Thoracic aorta (tissue), 2 donors: ENCODE measurements at regions not wholly inside any gene's neighbourhood (a gene's known extent, or its start where the extent isn't known, plus 50 kb on each side); places are given as distances from the start of the nearest gene placed in this dataset.

Source experiments
- ATAC-seq: fragments of 150-250 bp; one replicate; pipeline ENCODE4 v1.8.0; 2017; ENCODE audit warnings: low read depth; ENCODE audit not compliant: insufficient number of reproducible peaks, low FRiP score
- DNase-seq: peaks from one replicate; pipeline ENCODE4 v3.0.0-alpha.2; 2020; ENCODE audit warnings: low spot score
- H3K27ac ChIP-seq, 2 donors: fragments of 200-600 bp; sonication (generic); 1 replicate in 1 of 2; 2 replicates in 1 of 2; pipeline ENCODE4 v1.5.1; 2016; ENCODE audit warnings: mild to moderate bottlenecking in 2 of 2, moderate library complexity in 2 of 2
- H3K27me3 ChIP-seq: fragments of 200-600 bp; sonication (generic); replicated peaks from 2 replicates; pipeline ENCODE4 v1.6.0; 2016; ENCODE audit warnings: mild to moderate bottlenecking; ENCODE audit not compliant: insufficient read depth
- H3K36me3 ChIP-seq: fragments of 200-600 bp; sonication (generic); one replicate; pipeline ENCODE4 v1.5.1; 2016
- H3K4me1 ChIP-seq, 2 donors: fragments of 200-600 bp; sonication (generic); 1 replicate in 1 of 2; 2 replicates in 1 of 2; pipeline versions ENCODE4 v1.5.1 to v1.6.0; 2016; ENCODE audit warnings: low read depth in 2 of 2, mild to moderate bottlenecking in 1 of 2; ENCODE audit not compliant: control insufficient read depth in 1 of 2
- H3K4me3 ChIP-seq: fragments of 200-600 bp; sonication (generic); 2 replicates; pipeline ENCODE4 v1.5.1; 2016; ENCODE audit warnings: mild to moderate bottlenecking
- H3K9me3 ChIP-seq: fragments of 200-600 bp; sonication (generic); 2 replicates; pipeline ENCODE4 v1.5.1; 2016
- TF ChIP-seq, protein P1 (sequence below): fragments of 200-600 bp; sonication (generic); IDR thresholded peaks from one replicate; pipeline ENCODE4 v1.5.1; 2019; ENCODE audit warnings: antibody characterized with exemption

DNA sequence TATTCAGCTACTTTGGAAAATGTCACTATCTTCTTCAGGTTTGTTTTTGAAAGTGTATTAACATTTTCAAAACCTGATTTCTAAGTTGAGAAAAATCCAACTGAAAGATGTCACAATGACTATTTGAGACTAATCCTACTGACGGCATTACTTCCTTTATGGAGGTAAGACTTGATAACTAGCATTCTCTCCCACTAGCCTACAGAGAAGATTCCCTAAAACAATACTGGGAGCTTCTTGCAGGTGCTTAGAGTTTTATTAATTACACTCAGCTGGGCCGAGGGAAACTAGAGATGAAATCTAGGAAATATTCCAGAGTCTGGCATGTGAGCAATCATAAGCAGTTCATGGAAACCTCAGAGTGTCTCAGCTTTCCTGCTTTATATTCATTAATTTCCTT is 114.0 kb downstream of the LCA5 start:
- H3K4me3 ChIP-seq = no peak overlapping the region
- no peaks in the 10 kb centered on the region for H3K9me3 ChIP-seq
- no peaks in the 10 kb centered on the region for H3K36me3 ChIP-seq
- DNase-seq = no peak
- H3K27me3 ChIP-seq = no peaks in the 10 kb centered on the region
- ATAC-seq = no peak
- no peak overlapping the region for H3K27ac ChIP-seq
- H3K4me1 ChIP-seq = peaks cover 0 to 3% of the 10 kb centered on the region in 2 donors
- TF ChIP-seq, protein P1, sequence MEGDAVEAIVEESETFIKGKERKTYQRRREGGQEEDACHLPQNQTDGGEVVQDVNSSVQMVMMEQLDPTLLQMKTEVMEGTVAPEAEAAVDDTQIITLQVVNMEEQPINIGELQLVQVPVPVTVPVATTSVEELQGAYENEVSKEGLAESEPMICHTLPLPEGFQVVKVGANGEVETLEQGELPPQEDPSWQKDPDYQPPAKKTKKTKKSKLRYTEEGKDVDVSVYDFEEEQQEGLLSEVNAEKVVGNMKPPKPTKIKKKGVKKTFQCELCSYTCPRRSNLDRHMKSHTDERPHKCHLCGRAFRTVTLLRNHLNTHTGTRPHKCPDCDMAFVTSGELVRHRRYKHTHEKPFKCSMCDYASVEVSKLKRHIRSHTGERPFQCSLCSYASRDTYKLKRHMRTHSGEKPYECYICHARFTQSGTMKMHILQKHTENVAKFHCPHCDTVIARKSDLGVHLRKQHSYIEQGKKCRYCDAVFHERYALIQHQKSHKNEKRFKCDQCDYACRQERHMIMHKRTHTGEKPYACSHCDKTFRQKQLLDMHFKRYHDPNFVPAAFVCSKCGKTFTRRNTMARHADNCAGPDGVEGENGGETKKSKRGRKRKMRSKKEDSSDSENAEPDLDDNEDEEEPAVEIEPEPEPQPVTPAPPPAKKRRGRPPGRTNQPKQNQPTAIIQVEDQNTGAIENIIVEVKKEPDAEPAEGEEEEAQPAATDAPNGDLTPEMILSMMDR = no peak

DNA sequence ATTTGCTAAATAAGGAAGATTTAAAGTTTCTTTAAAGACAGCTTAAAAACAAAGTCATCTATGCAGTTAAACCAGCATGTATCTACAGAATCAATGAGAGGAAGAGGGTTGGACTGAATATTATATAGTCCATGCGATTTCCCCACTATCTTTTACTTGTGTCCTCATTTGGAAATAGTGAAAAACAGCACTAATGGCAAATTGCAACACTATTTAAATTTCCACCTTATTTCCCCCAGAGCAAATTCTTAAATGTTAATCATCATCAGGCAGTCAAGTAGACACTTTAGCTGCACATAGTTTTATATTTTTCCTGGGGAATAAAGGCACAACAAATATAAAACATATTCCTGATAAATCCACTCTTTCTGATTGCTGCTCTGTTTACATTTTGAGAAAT is 114.6 kb downstream of the LCA5 start:
- Histone ChIP-seq H3K4me1 (peaks cover 0 to 3% of the 10 kb centered on the region in 2 donors), H3K4me3 (no peak overlapping the region), H3K9me3 (no peaks in the 10 kb centered on the region), H3K27me3 (no peaks in the 10 kb centered on the region), H3K27ac (no peak overlapping the region), H3K36me3 (no peaks in the 10 kb centered on the region)
- no peak for DNase-seq
- ATAC-seq = no peak
- TF ChIP-seq, protein P1 = no peak

DNA sequence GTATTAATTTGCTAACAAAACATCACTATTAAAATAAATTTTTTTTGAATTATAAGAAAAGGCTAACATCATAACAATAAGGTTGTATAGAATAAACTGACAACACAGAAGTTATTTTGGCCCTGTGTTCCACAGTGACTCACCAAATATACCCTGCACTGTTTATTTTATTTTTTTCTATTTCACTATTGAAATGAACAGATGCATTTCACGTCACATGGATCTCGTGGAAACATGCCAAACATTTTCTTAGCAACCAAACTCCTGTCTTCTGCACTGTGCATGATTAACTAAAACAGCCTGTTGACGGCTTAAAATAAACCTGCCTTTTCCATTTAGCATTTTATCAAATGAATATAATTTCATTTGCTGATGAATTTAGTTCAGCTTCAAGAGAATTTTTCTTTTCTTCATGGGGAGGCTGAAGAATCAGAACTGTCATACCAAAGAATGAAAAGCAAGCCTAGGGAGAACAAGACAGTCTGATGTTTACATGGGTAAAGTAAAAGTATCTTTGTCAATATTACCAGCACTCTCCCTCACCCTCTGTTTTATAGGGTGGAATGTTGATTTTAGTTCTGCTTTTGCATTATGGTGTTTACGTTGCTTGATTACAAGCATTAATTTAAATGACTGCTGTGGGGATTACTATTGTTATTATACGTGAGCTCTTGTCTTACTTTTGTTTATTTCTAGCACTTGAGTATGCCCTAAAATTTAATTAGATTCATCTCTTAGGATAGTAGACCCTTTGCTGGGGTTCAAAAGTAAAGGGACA is 115.3 kb downstream of the LCA5 start:
- TF ChIP-seq, protein P1 = no peak
- Histone ChIP-seq H3K27ac (no peak overlapping the region), H3K27me3 (no peaks in the 10 kb centered on the region), H3K9me3 (no peaks in the 10 kb centered on the region), H3K4me1 (peaks cover 0 to 3% of the 10 kb centered on the region in 2 donors), H3K36me3 (no peaks in the 10 kb centered on the region), H3K4me3 (no peak overlapping the region)
- DNase-seq (no peak), ATAC-seq (no peak)

DNA sequence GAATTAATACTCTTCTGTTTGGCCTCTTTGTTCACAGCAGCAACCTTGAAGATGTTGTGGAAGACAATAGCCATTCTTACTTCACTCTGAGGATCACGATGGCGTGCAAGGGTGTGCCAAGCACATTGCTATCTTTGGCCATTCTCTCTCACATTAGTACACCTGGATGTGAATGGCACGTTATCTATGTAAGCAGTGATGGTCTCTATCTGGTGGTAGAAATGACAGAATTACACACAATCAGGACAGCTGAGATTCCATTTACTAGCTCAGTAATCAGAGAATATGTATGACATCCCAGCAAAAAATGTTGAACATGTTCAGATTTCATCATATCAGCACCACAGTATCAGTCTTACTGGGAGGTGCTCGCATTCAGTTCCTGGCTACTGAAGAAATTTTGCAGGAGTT is 116.2 kb downstream of the LCA5 start:
- DNase-seq (no peak), ATAC-seq (no peak)
- Histone ChIP-seq H3K9me3 (no peaks in the 10 kb centered on the region), H3K27ac (no peak overlapping the region), H3K27me3 (no peaks in the 10 kb centered on the region), H3K4me3 (no peak overlapping the region), H3K36me3 (no peaks in the 10 kb centered on the region), H3K4me1 (peaks cover 0 to 3% of the 10 kb centered on the region in 2 donors)
- TF ChIP-seq, protein P1 = no peak

DNA sequence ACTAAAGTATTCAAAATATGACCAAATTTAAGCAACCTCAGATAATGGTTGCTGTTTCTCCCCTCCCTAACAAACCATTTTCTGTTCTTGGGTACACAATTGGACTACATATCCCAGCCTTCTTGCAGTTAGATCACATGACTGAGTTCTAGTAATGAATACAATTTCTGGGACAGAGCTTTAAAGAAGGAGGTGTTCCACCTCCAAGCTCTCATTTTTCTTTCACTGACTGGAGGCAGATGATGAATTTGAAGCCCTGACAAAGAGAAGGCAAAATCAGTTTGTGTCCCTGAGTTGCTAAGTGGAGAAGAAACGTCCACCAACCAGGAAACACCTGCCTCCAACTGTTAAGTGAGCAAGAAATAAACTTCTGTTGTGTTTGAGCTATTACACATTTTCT is 117.2 kb downstream of the LCA5 start:
- Histone ChIP-seq H3K4me3 (no peak overlapping the region), H3K9me3 (no peaks in the 10 kb centered on the region), H3K27ac (no peak overlapping the region), H3K27me3 (no peaks in the 10 kb centered on the region), H3K4me1 (peaks cover 0 to 3% of the 10 kb centered on the region in 2 donors), H3K36me3 (no peaks in the 10 kb centered on the region)
- TF ChIP-seq, protein P1 = no peak
- DNase-seq (no peak), ATAC-seq (no peak)
